ENCODE measurements at regions not wholly inside any gene's neighbourhood (a gene's known extent, or its start where the extent isn't known, plus 50 kb on each side); places are given as distances from the start of the nearest gene placed in this dataset.
A peak's percentile ranks its signal among the peaks of the same experiment; 100 is the strongest.

DNA sequence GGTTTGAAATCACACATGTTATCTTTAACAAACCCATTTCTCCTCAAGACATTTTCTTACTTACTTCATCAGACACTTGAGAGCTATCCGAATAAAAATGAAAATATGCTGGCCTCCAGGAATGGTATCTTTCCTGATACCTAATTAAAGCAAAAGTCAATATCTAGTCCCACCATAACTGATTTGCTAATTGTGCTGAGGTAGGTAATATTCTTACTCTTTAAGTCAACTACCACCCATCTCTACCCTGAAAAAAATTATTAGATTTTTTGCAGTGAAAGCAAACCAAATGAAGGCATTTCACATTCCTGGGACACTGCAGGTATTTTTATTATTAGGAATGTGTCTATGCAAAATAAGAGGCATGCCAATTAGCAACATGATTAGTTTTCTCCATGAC is 175.8 kb downstream of the QDPR start:
- DNase-seq, result no peak

- DNase-seq, result no peak
These were observed 176.5 kb downstream of the QDPR start for GRCh38 chr4:17335371-17335770.

- DNase-seq, result no peak
These were observed 179.4 kb downstream of the QDPR start for GRCh38 chr4:17332478-17332877.

DNA sequence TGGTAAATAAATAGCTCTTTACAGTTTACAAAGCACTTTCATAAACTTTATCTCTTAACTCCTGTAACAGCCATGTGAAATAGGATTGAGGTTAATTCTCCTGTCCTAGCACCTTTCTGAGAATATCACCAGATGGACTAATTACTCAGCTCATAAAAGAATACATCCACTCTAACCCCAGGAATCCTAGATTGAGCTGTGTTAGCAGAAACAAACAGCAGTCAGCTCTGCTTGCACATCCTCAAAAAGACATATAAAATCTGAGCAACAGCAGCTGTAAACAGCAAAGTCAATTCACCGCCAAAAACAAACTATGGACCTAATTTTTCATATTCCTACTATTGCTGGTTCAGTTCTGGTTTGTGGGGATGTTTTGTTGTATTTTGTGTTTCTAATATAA is 182.8 kb downstream of the QDPR start:
- no peak for DNase-seq

DNA sequence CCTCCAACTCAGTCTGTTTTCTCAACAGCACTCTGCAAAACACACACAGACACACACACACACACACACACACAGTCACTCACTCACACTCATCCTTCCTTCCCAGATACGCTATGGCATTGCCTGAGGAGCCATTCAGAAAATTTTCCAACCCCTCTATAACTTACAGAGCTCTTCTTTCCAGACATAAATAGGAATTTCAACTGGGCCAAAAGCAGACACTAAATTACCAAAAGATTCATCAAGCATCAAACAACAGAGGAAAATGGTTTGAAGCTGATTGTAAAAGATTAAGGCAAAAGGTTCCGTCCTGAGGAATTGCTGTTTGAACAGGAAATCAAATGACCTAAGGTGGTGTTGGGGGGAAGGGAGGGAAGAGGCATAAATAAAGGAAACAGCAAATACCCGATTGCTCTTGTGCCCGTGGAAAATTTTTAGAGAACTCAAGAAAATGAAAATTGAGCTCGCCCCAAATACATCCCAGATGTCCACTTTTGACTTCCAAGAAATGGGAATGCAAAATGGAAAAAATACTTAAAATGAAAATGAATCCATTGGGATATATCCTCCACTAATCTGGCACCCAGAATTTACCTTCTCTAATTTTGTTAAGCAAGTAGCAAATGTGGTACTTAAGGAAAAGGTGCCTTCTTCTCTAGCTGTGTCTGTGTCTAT is 183.6 kb downstream of the QDPR start:
- no peak for DNase-seq

DNA sequence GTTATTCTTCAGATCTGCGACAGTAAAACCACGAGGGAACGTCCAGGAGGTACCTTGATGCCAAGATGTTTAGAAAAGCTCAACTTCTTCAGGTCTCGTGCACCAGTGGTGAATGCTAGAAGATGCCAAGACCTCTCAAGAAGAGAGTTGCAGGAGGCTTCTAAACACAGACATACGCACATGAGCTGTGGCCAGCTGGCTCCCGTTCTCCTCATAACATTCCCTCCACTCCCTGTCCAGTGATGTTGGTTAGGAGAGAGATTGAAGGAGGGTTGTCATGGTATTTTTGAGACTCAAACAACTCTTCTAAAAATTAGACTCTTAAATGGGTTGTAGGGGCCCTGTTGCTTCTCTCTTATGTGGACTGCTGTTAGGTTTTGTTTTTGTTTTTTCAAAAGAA is 184.3 kb downstream of the QDPR start:
- DNase-seq, result no peak

DNA sequence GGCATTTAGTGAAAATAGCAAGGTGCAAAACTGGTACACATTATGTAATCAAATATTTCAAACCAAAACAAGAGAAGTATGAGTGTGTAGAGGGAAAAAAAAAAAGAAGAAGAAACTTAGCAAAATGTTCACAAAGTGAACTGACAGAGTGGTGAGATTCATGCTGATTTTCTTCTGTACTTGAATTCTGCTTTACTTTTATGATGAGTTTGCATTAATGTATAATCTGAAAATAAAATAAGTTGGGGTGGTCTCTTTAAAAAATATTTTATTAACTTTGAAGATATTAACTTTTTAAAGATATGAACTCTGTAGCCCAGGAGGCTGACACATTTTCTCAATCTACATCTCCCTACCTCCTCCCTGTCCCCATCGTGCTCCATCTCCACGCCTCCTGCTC is 185.1 kb downstream of the QDPR start:
- DNase-seq, result no peak

DNA sequence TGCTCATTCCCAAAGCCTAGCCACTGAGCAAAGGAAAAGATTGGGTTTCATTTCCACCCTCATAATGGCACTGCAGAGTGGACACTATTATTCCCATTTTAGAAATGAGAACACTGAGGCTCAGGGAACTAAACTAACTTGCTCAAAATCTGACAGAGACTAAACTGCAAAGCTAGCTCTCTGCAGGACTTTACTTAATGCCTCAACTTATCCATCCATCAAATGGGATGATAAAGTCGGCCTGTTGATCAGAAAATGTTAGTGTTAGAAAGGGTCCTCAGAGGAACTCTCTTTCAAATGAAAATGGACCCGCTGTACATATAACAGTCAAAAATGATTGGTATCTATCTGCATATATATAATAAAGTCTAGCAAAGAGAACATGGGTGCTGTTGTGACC is 186.8 kb downstream of the QDPR start:
- no peak for DNase-seq

DNA sequence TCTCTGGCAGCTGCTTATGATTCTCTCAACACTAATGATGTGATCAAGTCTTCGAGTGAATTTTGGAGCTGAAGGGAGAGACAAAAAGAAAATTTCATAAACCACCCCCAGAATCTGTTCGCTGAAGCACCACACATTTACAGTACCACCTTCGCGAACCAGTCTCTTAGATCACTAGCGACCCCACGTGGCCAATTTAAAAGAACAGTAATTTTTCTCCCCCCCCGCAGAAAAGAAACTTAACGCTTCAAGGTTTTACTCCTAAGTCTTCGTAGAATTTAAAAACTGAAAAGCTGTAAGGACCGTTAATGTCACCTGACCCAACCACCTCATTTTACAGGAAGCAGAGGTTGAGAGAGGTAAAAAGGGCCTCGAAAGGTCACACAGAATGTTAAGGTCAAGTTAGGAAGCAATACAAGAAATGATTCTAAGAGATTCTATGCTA is 187.5 kb downstream of the QDPR start:
- peak; percentile 45 for DNase-seq

DNA sequence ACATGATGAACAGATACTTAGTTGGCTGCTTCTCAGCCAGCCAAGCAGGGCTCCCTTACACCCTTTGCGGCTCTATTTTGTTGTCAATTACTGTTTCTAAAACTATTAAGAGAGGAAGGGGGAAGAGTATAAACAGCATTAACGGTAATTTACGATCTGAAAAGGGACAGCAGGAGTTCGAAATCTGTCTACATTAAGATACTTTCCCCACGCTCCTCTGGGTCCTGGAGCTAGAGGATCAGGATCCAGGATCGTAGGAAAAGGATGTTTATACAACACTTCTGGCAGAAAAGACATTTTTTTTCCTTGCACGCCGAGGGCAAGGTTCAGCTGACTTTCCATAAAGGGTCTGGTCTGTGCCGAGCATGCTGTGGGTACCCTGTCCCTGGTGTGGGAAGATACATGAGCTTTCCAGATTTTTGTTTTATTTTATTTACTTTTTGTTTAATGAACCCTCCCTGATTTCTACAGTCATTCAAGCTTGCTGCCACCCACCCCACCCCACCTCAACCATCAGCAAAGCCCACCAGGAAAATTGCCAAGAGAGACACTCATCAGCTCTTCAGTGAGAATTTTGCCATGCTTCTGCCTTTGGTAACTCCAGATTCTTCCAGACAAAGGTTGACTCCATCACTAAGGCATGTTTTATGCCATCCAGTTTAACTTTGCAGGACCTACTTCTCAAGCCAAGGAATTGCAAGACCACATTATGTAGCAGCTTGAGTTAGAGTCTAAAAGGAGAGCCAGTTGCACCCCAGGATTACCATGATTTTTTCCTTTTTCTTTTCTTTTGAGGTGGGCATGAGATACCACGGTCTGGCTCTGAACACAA is 188.1 kb downstream of the QDPR start:
- no peak for DNase-seq

DNA sequence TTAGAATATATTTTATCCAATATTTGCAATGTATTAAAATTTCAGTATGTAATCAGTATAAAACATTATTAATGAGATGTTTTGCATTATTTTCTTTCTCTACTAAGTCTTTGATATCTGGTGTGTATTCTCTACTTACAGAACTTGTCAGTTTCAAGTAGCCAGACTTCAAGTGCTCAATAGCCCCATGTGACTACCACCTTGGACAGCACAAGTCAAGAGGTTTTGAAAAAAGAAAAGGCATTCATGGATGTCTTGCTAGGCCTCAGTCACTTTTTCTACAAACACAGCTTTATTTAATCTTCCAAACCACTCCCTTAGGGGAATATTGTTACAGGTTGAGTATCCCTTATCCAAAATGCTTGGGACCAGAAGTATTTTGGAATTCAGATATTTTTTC is 189.4 kb downstream of the QDPR start:
- DNase-seq, result no peak

GRCh38 chr4:17320046-17320445 is 191.8 kb downstream of the QDPR start:
- no peak for DNase-seq

GRCh38 chr4:17317526-17317925 is 194.4 kb downstream of the QDPR start:
- no peak for DNase-seq

- no peak for DNase-seq
These were observed 195.3 kb downstream of the QDPR start for GRCh38 chr4:17316566-17316965.

- DNase-seq, result no peak
These were observed 196.4 kb downstream of the QDPR start for GRCh38 chr4:17315459-17315858.

DNA sequence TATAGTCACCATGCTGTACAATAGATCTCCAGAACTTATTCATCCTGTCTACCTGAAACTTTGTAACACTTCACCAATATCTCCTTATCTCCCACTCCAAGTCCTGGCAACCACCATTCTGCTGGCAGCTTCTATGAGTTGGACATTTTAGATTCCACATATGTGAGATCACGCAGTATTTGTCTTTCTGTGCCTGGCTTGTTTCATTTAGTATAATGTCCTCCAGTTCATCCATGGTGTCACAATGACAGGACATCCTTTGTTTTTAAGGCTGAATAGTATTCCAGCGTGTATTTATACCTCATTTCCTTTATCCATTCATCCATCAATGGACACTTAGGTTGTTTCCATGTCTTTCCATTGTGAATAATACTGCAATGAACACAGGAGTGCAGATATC is 198.7 kb downstream of the QDPR start:
- no peak for DNase-seq

DNA sequence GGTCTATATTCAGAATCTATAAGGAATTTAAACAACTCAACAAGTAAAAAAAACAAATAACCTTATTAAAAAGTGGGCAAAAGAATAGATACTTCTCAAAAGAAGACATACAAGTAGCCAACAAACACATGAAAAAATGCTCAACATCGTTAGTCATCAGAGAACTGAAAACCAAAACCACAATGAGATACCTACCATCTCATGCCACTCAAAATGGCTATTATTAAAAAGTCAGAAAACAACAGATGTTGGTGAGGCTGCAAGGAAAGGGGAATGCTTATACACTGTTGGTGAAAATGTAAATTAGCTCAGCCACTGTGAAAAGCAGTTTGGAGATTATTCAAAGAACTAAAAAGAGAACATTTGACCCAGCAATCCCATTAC is 201.6 kb downstream of the QDPR start:
- DNase-seq, result no peak

- DNase-seq, result no peak
These were observed 202.2 kb downstream of the QDPR start for GRCh38 chr4:17309567-17310268.

DNA sequence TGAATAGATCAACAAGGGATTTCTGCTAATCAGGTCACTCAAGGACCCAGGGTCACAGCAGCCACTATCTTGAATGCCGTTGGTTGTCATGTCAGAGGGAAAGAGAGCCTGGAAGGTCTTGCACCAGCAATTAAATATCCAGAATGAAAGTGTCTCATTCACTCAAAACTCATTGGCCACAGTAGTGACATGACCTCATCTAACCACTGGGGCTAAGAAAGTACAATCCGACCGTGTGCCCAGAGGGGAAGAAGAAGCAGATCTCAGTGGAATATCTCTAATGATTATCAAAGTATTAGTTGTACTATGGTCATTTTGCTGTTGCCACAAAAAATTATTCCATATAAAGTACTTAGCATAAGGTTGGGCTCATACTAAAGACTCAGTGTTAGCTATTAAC is 210.0 kb downstream of the QDPR start:
- DNase-seq, result no peak

DNA sequence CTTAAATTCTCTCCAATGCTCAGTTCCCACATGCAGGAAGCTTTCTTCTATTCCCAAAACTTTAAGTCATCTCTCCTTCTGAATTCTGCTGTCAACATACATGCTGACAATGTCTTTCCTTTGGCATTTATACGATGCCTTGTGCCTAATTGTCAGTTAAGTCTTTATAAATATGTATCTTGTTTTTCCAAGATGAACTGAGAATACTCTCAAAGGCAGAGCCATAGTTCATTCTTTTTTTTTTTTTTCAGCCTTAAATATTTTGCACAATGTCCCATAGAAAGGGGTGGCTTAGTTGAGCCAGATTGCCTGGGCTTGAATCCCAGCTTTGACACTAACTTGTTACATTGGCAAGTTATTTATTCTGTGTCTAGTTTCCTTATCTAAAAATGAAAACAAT is 210.6 kb downstream of the QDPR start:
- DNase-seq, result no peak

DNA sequence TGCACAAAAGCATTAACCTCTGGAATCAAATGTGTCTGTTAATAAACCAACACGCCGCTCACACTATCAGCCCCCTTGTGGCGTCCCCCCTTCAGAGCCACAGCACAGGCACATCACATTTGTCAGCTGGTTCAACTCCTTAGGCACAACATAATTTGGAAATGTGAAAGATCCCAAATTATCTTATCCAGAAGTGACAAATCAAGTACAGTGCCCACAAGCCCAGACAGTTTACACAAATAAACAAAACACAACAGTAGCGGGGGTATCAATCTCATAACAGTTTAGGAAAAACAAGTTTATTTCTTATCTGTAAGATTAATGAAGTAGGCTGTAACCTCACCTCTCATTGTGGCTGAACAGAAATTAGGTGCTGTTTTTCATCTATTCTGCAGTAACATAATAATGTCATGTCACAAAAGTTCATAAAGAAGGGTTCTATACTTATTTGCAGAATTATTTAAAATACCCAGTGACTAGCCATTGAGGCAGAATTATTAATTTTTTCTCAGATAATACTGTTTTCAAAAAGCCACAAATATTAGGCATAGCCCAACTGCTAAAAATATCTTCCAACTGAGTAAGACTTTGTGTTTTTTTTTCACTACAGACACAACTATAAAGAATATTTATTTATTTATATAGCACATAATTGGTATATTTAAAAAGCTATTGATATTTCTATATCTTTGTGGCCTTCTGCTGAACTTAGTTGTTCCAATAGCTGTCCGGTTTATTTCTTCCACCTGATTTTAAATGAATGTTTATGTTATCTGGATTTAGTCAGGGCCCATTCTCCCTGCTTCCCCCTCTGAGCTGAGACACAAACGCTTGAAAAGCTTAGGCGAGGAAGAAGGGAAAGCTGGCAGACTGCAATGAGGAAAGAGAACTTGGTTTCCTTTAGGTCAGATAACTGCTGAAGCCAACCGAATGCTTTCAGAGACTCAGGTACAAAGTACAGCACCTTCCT is 214.7 kb downstream of the QDPR start:
- DNase-seq, result no peak

DNA sequence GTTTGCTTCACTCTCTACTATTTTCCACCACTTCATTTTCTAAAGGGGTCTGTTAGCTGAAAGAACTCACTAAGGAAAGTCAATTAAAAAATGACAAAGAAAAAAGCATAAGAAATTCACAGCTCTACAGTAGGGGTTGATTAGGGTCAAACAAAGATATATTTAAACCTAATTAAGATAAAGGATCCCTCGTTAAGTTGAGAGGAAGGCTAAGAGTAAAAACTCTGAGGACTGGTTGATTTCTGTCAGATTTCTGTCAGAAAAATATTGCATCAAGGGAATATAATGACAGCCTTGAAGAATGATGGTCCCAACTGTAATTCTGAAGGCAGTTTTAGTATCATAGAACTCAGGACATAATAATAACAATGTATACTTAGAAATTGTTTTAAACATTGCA is 218.0 kb downstream of the QDPR start:
- DNase-seq, result no peak

- DNase-seq, result no peak
These were observed 223.7 kb downstream of the QDPR start for GRCh38 chr4:17288151-17288550.

All from hematopoietic multipotent progenitor cell treated with erythropoietin and hydrocortisone succinate and interleukin-3 and kit ligand, for 8 days (in vitro differentiated cells).